IPS-11a (cell line): ENCODE measurements at regions not wholly inside any gene's neighbourhood (a gene's known extent, or its start where the extent isn't known, plus 50 kb on each side); places are given as distances from the start of the nearest gene placed in this dataset.
"Not testable (repeated sequence)": the region's sequence is repeated elsewhere in the genome, so short reads cannot be mapped to it uniquely, and the experiment has no call there.

ENCODE experiments used
- H3K4me3 ChIP-seq: one replicate; pipeline ENCODE4 v1.5.1; 2013; ENCODE audit warnings: low read depth, low read length, control low read depth

- H3K4me3 ChIP-seq: no peak overlapping the region
These were observed 390.0 kb downstream of the CDH11 start for GRCh38 chr16:64731891-64732290.

DNA sequence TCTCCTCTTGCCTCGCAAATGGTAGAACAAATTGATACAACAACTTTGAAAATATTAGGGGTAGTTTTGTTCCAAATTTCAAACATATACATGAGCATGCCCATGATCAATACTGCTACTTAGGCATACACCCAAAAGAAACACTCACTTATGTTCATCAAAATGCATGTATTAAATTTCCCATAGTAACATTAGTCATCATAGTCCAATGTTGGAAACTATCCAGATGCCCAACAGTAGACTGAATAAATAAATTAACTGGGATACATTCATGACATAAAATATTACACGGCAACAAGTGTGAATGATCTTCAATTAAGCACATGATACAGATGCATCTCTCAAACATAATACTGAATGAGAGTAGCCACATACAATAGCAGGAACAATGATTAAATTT, 391.6 kb downstream of the CDH11 start:
- no peak overlapping the region for H3K4me3 ChIP-seq

GRCh38 chr16:64724339-64724738, 397.5 kb downstream of the CDH11 start:
- H3K4me3 ChIP-seq: no peak overlapping the region

DNA sequence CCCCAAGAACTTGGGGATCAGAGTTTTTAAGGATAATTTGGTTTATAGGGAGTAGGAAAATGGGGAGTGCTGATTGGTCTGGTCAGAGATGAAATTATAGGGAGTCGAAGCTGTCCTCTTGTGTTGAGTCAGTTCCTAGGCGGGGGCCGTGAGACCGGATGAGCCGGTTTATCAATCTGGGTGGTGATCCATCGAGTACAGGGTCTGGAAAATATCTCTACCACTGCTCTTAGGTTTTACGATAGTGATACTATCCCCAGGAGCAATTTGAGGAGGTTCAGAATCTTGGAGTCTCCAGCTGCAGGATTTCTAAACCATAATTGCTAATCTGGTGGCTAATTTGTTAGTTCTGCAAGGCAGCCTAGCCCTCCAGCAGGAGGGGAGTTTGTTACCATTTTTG, 403.4 kb downstream of the CDH11 start:
- H3K4me3 ChIP-seq: no peak overlapping the region

- no peak overlapping the region for H3K4me3 ChIP-seq
These were observed 404.0 kb downstream of the CDH11 start for GRCh38 chr16:64717871-64718270.

DNA sequence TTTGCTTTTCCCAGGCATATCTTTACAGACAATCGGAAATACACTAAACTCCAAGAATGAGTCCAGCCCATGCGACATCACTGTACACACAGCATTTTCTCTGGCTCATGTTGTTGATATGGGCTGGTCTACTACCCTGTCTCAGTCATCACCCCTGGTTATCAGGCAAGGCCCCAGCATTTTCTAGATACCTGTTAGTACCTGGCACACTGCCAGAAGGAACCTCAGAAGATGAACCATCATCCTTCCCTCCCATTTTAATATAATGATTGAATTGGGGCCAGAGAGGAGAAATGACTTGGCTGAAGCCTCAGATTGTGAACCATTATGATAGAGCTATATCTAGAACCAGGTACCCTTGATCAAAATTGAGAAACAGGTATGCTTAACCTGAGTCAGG, 406.2 kb downstream of the CDH11 start:
- H3K4me3 ChIP-seq: no peak overlapping the region

DNA sequence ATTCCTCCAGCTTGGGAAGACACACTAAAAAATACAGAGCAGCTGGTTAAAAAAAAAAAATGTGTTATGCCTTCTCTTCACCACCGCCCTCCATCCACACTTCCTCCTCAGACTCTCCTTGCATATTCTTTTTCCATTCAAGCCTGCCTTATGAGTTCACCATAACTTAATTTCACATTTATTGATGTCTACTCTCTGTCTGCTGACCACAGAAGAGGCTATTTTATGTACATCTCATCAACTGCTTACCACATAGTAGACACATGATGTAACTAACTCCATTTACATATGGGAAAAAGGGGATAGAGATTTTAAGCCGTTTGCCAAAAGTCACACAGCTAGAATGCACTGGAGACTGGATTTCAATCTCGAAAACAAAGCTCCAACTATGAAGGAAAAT, 409.8 kb downstream of the CDH11 start:
- H3K4me3 ChIP-seq: no peak overlapping the region

DNA sequence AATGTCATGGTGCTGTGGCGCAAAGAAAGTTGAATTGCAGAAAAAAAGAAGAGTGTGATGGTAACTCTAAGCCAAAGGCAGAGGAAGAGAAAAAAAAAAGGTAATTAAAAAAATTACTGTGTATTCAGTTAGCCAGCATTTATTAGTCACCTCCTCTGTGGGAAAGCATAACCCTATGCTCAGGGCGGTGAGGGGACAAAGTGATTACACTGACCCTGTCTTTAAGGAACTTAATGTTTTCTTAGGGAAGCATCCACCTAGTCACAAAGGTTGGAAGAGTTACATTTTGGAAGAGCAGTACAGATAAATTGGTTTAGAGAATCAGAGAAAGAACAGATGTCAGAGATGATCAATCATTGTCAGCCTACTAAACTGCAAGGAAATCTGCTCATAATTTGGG, 410.3 kb downstream of the CDH11 start:
- H3K4me3 ChIP-seq: no peak overlapping the region

DNA sequence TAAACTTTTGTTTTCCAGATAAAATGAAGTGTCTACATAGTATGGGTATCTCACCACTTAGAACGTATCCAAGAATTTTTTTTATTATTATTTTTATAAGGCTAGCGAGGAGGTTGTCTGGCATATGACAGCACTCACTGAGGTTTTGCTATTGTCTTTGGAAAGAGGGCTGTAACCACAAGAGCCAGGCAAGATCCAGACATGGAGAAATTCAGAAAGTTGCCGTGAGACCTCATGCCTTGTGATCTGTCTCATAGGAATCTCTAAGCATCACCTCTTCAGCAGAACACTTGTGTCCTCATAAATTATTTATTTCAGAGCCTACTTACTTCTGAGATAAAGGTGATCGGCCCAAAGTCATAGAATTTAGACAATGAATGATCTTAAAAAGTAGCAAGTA, 410.8 kb downstream of the CDH11 start:
- H3K4me3 ChIP-seq: no peak overlapping the region

- H3K4me3 ChIP-seq: no peak overlapping the region
These were observed 416.4 kb downstream of the CDH11 start for GRCh38 chr16:64705443-64705842.

- no peak overlapping the region for H3K4me3 ChIP-seq
These were observed 417.5 kb downstream of the CDH11 start for GRCh38 chr16:64704386-64704785.

DNA sequence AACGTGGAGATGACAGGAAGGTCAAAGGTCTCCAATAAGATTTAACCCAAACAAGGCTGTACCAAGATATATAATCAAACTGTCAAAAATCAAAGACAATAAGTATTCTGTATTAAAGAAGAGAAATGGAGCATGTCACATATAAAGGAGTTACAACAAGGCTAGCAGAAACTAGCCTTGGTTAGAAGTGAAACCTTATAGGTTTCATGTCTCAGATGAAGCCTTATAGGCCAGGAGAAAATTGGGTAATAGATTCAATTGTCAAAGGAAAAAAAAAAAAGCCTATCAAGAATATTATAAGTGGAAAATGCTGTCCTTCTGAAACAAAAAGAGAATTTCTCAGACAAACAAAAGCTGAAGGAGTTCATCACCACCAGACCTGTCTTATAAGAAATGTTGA, 419.4 kb downstream of the CDH11 start:
- H3K4me3 ChIP-seq: no peak overlapping the region

GRCh38 chr16:64700628-64701027, 421.2 kb downstream of the CDH11 start:
- no peak overlapping the region for H3K4me3 ChIP-seq

DNA sequence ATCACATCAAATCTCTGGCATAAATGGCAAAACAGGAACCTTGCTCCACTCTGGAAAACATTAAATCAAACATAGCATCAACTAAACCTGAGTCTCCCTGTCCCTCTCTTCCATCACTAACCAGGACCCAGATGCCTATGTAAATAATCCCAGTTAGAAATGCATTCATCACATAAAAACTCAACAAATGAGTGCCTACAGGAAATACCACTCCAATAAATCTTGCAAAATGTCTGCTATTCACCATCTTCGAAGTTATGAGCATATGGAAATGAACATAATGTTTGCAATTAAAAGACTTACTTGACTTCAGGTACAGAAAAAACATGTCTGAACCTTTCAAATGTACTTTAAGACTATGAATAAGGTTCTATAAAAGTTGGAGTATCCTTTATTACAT, 425.0 kb downstream of the CDH11 start:
- no peak overlapping the region for H3K4me3 ChIP-seq

DNA sequence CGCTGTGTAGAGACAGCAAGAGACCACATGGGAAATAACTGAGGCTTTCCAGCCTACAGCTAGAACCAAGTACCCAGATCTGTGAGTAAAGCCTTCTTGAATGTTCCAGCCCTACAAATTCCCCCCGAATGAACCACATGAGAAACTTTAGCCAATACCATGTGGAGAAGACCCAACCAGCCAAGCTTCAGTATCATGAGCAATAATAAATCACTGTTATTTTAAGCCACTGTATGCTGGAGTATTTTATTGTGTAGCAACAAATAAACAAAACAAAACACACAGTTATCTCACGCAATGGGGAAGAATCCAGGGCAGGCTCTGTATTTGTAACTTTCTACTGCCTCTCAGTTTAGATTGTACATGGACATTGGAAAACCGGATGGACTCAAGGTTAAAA, 426.2 kb downstream of the CDH11 start:
- H3K4me3 ChIP-seq: no peak overlapping the region

DNA sequence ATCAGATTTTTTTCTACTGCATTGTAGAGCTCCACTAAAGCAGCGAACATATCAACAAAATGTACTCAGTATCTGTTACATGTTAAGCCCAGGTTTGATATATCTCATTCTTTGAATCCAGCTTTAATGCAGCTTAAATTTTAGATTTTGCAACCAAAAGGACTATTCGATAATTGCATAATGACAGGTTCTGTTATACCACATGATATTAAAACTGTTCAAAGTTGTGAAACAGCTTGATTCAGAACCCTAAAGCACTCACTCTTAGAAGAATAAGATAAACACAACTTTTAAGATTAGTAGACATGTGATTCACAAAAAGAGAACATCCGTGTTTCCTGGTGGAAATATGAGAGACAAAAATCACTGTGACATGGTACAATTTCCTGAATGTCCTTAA, 427.9 kb downstream of the CDH11 start:
- no peak overlapping the region for H3K4me3 ChIP-seq

GRCh38 chr16:64687786-64688185, 434.1 kb downstream of the CDH11 start:
- no peak overlapping the region for H3K4me3 ChIP-seq

GRCh38 chr16:64687123-64687522, 434.7 kb downstream of the CDH11 start:
- H3K4me3 ChIP-seq: no peak overlapping the region

- H3K4me3 ChIP-seq: no peak overlapping the region
These were observed 441.7 kb downstream of the CDH11 start for GRCh38 chr16:64679976-64680690.

- no peak overlapping the region for H3K4me3 ChIP-seq
These were observed 452.3 kb downstream of the CDH11 start for GRCh38 chr16:64669573-64669972.

DNA sequence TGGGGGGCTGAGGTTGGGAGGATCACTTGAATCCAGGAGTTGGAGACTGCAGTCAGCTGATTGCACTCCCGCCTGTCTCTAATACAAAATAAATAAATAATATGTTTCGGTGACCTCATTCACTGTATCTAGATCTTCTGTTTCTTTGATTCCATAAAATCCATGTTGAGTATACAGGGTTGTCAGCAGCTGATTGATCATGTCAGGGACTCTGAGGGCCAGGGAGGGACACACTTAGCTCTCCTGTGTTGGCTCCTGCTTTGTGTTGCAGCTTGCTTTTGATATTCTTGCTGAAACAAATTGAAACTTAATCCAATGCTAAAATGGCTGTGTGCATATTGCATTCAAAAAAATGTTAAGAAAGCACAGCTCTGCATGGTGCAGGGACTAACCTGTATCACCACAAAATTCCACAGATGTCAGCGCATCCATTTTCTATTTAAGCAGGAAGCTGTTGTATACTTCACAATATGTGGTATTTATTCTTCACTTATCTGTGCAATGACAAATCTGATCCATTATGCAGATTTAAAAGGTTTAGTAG, 454.5 kb downstream of the CDH11 start:
- no peak overlapping the region for H3K4me3 ChIP-seq

GRCh38 chr16:64662312-64662711, 459.6 kb downstream of the CDH11 start:
- H3K4me3 ChIP-seq: not testable (repeated sequence)

DNA sequence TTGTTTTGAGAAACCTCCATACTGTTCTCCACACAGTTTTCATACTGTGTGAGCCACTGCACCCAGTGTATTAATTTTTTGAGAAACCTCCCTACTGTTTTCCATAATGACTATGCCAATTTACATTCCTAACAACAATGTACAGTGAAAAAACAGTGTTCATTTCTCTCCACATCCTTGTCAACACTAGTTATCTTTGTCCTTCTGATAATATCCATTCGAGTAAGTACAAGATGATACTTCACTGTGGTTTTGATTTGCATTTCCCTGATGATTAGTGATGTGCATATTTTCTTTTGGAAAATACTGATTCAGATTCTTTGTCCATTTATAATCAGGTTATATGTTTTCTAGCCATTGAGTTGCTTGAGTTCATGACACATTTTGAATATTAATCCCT, 462.0 kb downstream of the CDH11 start:
- H3K4me3 ChIP-seq: no peak overlapping the region
